ENCODE measurements at regions not wholly inside any gene's neighbourhood (a gene's known extent, or its start where the extent isn't known, plus 50 kb on each side); places are given as distances from the start of the nearest gene placed in this dataset.
"Not testable (repeated sequence)": the region's sequence is repeated elsewhere in the genome, so short reads cannot be mapped to it uniquely, and the experiment has no call there.

DNA sequence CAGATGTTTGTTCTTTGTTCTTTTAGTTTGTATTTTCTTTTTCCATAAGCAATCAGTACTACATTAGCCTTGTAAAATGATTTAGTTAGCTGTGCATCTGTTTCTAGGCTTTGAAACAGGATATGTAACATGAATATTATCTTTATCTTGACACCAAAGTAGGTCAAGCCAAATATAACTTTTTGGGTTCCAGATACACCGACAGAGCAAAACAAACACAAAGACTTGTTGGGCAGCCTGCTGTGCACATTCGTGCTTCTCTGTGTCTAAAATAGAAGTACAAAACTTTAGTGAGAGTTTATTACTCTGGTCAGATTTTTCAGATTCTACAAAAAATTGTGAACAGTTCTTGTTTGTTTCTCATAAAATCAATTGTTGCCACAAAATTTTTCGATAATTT, 1059.3 kb upstream of the GYPC start:
- no peak for DNase-seq (ENCODE audit: low read depth in 2 of 2)

DNA sequence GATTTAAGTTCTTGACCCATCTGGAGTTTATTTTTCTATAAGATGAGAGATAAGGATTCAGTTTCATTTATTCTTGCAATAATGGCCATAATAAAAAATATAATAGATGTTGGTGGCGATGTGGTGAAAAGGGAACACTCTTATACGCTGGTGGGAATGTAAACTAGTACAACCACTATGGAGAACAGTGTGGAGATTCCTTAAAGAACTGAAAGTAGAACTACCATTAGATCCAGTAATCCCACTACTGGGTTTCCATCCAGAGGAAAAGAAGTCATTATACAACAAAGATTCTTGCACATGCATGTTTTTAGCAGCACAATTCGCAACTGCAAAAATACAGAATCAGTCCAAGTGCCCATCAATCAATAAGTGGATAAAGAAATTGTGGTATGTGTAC, 1040.5 kb upstream of the GYPC start:
- no peak for DNase-seq (ENCODE audit: low read depth in 2 of 2)

DNA sequence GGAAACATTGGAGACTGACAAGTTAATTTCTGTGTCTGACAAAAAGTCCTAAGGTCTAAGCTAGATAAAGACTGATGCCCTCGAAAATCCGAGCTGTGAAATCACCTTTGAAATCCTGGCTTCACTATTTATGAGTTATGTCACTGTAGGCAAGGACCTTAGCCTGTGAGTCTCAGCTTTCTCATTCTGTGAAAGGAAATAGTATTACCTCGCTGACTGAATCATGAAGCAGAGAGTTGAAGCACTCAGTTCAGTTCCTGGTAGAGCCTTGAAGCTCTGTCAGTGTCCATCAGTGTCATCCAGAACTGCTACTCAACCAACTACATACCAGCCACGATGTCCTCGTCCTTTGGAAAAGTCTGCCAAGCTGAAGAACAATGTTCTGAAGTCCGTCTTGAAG, 1025.6 kb upstream of the GYPC start:
- DNase-seq (ENCODE audit: low read depth in 2 of 2): no peak

DNA sequence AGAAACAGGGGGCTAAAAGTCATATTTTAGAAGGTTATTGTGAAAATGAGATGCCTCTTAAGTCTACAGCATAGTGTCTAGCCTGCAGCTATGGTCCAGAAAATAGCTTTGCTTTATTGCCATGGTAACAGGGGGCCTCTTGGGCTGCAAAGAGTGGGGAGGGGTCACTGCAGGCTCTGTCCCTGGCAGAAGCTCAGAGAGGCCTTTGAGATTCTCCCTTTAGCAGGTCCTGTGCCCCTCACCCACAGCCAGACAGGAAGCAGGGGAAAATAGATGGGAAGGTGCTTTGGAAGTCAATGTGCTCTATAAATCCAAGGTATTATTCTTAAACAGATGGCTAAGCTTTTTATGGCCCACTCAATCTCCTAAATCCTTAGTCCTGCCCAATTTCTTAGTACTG, 1021.3 kb upstream of the GYPC start:
- DNase-seq (ENCODE audit: low read depth in 2 of 2): no peak

DNA sequence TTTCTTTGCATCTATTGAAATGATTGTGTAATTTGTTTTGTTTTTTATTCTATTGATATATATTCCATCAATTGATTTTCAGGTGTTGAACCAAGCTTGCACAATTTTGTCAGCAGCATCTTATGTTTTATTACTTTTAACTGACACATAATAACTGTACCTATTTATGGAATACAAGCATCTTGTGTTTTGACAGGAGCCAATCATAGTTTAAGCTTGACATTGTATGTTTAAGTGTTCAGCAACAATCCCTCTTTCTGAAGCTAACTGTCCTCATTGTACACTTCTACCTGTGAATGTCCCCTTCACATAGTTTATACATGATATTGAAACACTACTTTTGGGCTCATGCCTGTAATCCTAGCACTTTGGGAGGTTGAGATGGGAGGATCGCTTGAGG, 1017.6 kb upstream of the GYPC start:
- DNase-seq (ENCODE audit: low read depth in 2 of 2): no peak

DNA sequence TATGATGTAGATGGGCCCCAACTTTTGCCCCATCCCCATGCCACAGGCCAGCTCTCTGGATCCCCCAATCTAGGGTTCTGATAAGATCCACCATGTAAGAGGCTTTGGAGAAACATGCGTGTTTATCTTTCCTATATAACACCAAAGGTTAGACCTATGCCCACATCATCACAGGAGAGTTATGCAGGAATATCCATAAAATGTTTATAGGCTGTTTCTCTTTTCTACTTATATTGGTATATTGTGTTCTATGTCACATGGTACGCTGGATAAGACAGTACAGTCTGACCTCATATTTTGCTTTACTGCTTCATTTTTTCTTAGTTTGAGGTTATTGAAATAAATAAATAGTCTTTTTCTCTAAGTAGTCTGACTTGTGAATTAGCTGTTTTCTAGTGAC, 1013.9 kb upstream of the GYPC start:
- no peak for DNase-seq (ENCODE audit: low read depth in 2 of 2)

DNA sequence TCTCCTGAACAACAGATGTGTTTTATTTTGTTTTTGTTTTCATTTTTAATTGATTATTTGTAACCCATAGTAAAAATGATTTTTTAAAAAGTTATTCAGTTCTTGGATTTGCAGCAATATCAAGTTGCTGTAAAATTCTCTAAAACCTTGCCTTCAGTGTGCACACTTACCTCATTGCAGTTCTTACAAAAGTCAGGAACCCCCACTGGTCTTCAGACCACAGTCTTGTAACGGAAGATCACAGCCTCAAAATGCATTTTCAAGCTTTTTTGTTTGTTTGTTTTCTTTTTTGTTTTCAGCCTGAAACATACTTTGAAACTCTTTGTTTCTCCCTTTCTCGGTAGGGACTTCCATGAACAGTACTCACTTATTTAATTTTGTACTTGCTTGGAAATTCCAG, 1012.8 kb upstream of the GYPC start:
- DNase-seq (ENCODE audit: low read depth in 2 of 2): no peak

DNA sequence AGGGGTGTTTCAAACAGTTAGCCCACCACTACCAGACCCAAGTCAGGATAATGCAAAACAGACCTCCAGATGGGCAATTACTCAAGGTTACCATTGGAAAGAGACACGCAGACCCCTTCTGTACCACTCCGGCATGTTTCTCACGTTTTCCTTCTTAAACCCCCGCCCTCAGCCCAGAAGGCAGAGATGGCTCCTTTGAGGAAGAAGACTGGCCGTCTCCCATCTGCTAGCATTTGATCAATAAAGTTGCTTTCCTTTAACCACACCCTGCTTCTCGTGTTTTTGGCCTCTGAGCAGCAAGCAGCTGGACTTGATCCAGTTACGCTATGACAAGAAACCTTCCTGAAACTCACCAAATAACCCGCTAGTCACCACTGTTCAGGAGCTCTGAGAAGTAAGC, 1012.4 kb upstream of the GYPC start:
- DNase-seq (ENCODE audit: low read depth in 2 of 2): no peak

DNA sequence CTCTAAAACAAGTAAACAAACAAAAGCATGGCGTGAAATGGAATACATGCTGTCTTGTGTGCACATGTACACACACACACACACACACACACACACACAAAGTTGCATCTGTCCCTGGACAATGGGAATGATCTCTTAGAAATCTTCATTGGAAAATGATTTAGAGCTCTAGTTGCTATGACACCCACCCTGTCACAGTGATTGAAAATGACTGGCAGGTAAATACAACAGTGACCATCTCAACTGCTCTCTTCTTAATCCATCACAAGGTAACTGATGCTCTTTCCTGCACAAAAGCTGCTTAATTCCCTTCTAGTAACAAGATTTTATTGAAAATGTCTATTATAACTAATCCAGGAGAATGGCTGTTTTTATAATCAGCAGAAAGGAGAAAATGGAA, 1011.7 kb upstream of the GYPC start:
- DNase-seq (ENCODE audit: low read depth in 2 of 2): no peak

DNA sequence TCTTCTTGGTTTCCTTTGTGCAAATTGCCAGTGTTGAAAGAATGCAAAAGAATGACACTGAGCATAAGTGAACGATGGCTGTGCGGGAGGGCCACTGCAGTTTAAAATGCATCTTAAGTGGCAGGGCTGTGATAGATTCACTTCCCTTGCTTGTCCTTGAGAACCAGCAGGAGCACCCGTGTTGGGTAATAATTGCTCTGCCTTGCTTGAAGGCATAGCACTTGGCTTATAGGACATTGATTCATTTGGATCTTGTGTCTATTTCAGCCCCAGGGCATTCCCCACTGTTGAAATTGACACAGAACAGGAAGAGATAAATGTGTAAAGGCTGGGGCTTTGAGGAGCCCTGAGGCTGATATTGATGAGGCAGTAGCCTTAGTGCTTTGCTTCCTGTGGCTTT, 1003.7 kb upstream of the GYPC start:
- DNase-seq (ENCODE audit: low read depth in 2 of 2): no peak

DNA sequence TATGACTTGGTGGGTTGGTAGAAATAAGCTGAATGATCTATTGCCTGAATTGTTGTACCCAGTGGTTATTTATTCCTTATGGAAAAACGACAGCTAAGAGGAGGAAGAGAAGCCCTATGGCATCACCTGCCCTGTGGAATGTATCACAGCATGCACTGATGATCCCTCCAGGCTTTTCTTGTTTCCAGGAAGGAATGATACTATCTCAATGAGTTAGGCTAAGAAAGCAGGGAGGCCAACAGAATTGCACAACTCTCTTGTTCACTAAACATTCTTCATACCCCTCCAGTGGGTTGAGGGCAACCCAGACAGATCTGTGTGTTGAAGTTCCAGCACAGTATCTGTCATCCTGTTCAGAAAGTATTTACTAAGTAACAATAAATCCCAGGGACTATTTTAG, 1001.7 kb upstream of the GYPC start:
- no peak for DNase-seq (ENCODE audit: low read depth in 2 of 2)

DNA sequence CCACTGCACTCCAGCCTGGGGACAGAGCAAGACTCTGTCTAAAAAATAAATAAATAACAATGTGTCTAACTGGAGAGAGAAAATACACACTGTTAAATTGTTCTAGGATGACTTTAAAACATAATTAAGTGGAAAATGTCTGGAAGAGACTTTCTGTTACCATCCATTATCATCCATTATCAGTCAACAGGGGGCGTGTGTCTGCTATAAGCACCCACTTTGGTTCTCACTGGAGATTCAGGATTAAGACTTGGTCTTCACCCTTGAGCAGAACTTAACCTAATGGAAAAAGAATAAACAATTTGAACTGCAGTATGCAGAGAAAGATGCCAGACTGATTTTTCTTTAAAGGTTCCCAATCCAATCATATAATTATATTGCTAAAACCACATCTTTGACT, 999.8 kb upstream of the GYPC start:
- no peak for DNase-seq (ENCODE audit: low read depth in 2 of 2)

DNA sequence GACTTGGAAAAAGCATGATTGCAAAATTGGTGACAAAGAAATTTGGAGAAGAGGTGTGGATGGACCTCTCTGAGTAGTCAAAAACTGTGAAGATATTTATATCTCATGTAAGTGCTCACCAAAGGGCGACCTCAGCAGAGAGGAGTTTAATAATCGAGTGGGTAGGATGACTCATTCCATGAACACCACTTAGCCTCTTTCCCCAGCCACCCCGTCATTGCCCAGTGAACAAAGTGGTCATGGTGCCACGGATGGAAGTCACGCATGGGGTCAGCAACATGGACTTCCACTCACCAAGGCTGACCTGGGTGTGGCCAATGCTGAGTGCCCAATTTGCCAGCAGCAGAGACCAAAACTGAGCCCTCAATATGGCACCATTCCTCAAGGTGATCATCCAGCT, 997.4 kb upstream of the GYPC start:
- DNase-seq (ENCODE audit: low read depth in 2 of 2): no peak

DNA sequence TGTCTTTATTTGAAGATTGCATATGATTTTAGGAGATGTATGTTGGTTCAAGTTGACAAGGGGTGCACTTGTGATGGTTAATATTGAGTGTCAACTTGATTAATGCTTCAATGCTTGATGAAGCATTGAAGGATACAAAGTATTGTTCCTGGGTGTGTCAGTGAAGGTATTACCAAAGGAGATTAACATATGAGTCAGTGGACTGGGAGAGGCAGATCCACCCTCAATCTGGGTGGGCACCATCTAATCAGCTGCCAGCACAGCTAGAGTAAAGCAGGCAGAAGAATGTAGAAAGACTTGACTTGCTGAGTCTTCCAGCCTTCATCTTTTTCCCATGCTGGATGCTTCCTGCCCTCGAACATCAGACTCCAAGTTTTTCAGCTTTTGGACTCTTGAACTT, 995.6 kb upstream of the GYPC start:
- DNase-seq (ENCODE audit: low read depth in 2 of 2): not testable (repeated sequence)

DNA sequence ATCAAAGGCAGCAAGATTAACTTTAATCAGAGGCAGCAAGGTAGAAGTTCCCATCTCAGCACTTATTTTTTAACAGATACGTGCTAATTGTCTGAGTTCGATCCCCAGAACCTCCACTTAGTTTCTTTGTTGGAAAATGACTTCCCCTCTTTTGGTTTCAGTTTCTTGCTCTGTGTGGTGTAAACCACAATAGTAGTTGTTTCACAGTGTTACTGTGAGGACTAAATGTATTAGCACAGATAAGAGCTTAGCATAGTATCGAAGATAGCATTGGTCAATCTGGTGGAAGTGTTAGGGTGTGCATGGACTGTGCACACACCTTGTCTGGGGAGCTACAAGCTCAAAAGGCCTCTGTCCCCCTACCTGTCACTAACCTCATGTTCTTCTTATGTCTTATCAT, 988.3 kb upstream of the GYPC start:
- DNase-seq (ENCODE audit: low read depth in 2 of 2): no peak

DNA sequence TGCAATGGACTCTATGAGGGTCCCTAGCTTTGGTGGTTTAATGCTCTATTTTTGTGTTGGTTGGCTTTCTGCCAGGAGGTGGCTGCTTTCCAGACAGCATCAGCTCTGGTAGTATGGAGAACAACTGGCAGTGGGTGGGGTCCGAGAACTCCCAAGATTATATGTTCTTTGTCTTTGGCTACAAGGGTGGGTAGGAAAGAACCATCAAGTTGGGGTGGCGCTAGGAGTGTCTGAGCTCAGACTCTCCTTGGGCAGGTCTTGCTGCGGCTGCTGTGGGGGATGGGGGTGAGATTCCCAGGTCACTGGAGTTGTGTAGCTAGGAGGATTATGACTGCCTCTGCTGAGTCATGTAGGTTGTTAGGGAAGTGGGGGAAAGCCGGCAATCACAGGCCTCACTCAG, 976.1 kb upstream of the GYPC start:
- no peak for DNase-seq (ENCODE audit: low read depth in 2 of 2)

DNA sequence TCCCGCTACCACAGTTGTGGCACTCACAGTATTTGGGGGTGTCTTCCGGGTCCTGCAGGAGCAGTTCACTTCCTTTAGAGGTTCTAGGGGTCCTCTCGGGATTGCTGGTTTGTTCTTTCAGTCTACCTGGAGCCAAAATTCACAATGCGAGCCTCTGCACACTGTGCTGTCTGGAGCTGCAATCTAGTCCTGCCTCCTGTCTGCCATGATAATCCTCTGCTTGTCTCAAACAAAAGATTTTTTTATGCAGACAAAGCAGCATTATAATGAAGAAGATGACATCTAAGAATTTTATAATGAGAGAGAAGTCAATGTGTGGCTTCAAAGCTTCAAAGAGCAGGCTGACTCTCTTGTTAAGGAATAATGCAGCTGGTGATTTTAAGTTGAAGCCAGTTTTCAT, 975.1 kb upstream of the GYPC start:
- no peak for DNase-seq (ENCODE audit: low read depth in 2 of 2)

DNA sequence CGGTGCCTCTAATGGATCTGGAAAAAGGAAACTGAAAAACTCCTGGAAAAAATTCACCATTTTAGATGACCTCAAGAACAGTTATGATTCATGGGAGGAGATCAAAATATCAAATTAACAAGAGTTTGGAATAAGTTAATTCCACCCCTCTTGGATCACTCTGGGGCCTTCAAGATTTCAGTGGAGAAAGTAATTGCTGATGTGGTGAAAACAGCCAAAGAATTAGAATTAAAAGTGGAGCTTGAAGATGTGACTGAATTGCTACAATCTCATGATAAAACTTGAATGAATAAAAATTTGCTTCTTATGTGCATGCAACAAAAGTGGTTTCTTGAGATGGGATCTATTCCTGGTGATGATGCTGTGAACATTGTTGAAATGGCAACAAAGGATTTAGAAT, 974.4 kb upstream of the GYPC start:
- DNase-seq (ENCODE audit: low read depth in 2 of 2): no peak

DNA sequence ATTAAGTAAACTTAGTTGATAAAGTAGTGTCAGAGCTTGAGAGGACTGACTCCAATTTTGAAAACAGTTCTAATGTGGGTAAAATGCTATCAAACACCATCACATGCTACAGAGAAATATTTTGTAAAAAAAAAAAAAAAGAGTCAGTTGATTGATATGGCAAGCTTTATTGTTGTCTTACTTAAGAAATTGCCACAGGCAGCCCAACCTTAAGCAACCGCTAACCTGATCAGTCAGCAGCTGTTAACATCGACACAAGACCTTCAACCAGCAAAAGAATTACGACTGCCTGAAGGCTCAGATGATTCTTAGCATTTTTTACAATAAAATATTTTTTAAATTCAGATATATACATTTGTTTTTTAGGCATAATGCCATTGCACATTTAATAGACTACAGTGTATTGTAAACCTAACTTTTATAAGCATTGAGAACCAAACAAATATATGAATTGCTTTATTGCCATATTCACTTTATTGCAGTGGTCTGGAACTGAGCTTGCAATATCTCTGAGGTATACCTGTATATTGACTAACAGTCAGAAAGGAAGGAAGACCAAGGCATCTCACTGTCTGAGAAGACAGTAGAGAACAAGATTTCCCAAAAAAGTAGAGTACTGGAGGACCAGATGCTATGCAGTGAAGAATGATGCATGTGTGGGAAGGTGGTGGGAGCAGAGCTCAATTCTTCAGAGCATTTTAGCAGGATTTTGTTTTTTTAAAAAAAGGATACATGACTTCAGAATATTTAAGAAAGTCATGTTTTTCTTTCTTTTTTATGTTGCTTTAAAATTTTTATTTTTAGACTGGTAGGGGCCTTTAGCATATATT, 973.8 kb upstream of the GYPC start:
- DNase-seq (ENCODE audit: low read depth in 2 of 2): no peak

DNA sequence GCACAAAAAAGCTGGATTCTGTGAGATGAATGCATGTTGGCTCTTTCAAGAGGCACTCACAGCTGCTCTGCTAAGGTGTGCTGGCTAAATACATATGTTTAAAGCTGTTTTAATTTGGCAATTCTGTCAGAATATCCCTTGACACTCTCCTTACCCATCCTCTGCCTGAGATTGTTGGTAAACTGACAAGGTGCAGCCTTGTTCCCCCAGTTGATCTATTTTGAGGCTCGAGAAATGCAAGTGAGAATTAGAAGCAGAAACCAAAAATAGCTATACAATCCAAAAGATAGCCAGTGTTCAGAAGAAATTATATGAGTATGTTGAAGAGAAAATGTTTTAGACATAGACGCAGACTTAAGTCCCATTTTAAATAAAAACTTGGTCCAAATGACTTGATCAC, 971.7 kb upstream of the GYPC start:
- no peak for DNase-seq (ENCODE audit: low read depth in 2 of 2)

DNA sequence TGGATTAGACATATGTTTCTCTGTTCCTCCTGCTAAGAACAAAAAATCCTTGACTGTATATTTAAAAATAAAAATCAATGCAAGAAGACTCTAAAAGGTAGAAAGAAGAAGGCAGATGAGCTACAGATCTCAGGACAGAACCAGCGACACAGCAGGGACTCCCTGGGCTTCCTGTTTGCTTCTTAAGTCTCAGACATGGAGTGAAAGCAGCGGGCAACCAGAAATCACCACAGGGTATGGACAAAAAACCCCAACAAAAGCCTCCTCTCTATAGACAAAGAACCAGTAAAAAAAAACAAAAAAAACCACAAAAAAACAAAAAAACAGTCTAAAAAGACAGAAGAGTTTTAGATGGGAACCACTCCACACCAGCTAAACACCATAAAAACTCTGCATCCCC, 971.0 kb upstream of the GYPC start:
- DNase-seq (ENCODE audit: low read depth in 2 of 2): no peak

DNA sequence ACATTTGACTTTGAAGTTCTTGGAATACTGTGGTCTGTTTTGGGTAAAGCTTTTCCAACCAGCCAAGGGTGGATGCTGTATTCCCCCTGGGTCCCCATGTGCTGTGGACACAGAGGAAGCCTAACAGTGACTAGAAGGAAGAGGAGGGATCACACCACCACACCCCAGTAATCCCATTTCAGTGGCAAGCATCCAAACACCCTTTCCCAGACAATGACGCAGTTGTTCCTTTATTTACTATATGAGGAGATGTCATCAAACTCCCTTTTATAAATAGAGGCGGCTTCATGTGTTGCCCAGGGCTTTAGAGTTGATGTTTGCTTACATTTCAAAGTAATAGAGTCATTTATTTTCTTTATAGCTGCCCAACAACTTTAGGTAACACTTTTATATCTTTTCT, 959.4 kb upstream of the GYPC start:
- DNase-seq (ENCODE audit: low read depth in 2 of 2): no peak

DNA sequence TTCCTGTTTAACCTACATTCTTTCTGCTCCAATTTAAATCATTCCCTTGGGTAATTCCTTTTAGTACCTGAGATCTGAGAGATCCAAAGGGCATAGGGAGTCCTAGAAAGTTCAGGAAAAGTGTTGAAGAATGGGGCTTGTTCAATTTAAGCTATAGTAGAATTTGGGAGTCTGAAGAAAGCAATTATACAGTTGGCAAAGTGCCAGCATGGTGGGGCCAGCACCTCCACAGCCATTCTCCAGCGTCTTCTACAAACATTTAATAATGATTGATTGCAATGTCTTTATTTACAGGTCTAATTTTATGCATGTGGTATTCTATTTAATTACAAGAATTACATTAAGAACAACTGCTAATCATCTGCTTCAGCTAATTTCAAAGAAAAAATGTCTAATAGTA, 957.7 kb upstream of the GYPC start:
- no peak for DNase-seq (ENCODE audit: low read depth in 2 of 2)

DNA sequence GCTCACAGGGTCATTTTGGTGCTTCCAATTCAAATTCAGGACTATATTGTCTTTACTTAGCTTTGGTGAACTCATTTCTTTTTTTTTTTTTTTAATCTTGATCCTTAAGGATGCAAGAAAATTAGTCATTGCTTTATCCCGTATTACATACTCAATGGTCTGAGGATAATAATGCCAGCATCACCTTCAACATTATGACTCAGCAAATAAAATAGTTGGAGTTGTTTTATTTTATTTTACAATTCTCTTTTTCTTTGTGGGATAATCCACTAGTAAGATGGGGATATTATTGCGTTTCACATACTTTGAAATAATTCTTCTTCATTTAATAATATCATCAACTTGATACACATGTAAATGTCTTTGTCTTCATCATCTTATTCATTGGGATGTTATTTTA, 954.9 kb upstream of the GYPC start:
- DNase-seq (ENCODE audit: low read depth in 2 of 2): no peak
